Endothelial cell of umbilical vein (primary cell): ENCODE measurements at regions not wholly inside any gene's neighbourhood (a gene's known extent, or its start where the extent isn't known, plus 50 kb on each side); places are given as distances from the start of the nearest gene placed in this dataset.
A peak's percentile ranks its signal among the peaks of the same experiment; 100 is the strongest.

ENCODE experiments used
- BruUV-seq: library from RNA; stranded (reverse); fragments of 400-500 nt; replicated peaks from 2 replicates; lab custom pipeline; 2021; lab: Mats Ljungman, UMichigan
- CTCF ChIA-PET: fragments of 300-600, 350-600 bp; sonication (Branson Sonifier 250); formaldehyde crosslinking; loops from one replicate; lab custom pipeline; 2021; ENCODE audit warnings: antibody characterized with exemption, inconsistent platforms; lab: Charles Lee
- POLR2A ChIA-PET: fragments of 300-600, 350-600 bp; sonication (Branson Sonifier 250); formaldehyde crosslinking; loops from one replicate; lab custom pipeline; 2021; ENCODE audit warnings: antibody characterized with exemption, inconsistent platforms; lab: Charles Lee
- DNase-seq: peaks from one replicate; pipeline ENCODE4 v3.0.0-alpha.2; 2011; ENCODE audit warnings: low read depth, low spot score
- FAIRE-seq: peaks from 2 replicates; lab custom pipeline; 2011; peaks lifted over from hg19 to GRCh38; lab: Jason Lieb, UNC
- H2AFZ ChIP-seq: 2 replicates; pipeline ENCODE4 v1.6.0; 2012; ENCODE audit warnings: low read depth, low read length, control low read depth, inconsistent platforms
- H3K27ac ChIP-seq: 2 replicates; pipeline ENCODE4 v1.5.1; 2011; ENCODE audit warnings: low read depth, mild to moderate bottlenecking, control low read depth, low read length, moderate library complexity; ENCODE audit not compliant: insufficient read depth
- H3K27me3 ChIP-seq, 2 experiments: 2 replicates each; pipeline versions ENCODE4 v1.6.0 to v1.6.1; 2011; ENCODE audit warnings: low read length in 2 of 2, mixed read lengths in 1 of 2; ENCODE audit not compliant: control insufficient read depth in 2 of 2, insufficient read depth in 2 of 2
- H3K36me3 ChIP-seq, 2 experiments: 2 replicates in 1 of 2; 3 replicates in 1 of 2; pipeline ENCODE4 v1.5.1; 2011; ENCODE audit warnings: low read length in 2 of 2, mild to moderate bottlenecking in 1 of 2, moderate library complexity in 1 of 2; ENCODE audit not compliant: control insufficient read depth in 2 of 2, insufficient read depth in 2 of 2; ENCODE audit errors: extremely low read depth in 1 of 2
- H3K4me1 ChIP-seq: 3 replicates; pipeline ENCODE4 v1.5.1; 2011; ENCODE audit warnings: mild to moderate bottlenecking, low read length; ENCODE audit not compliant: control insufficient read depth, insufficient read depth; ENCODE audit errors: extremely low read depth
- H3K4me2 ChIP-seq: 2 replicates; pipeline ENCODE4 v1.6.1; 2011; ENCODE audit warnings: low read length, control low read depth, mixed read lengths; ENCODE audit not compliant: insufficient read depth
- H3K4me3 ChIP-seq, 3 experiments: fragments of 200-600 bp in 1 of 3; sonication (generic), shearing (Covaris generic) in 1 of 3; replicated peaks in 1 of 3; 2 replicates each; pipeline ENCODE4 v1.5.1; 2011 to 2016; ENCODE audit warnings: control low read depth in 3 of 3, low read length in 3 of 3, mild to moderate bottlenecking in 2 of 3, inconsistent platforms in 1 of 3, low read depth in 1 of 3, moderate library complexity in 1 of 3; ENCODE audit not compliant: insufficient read depth in 1 of 3
- H3K79me2 ChIP-seq: 2 replicates; pipeline ENCODE4 v1.6.0; 2012; ENCODE audit warnings: low read length, inconsistent platforms; ENCODE audit not compliant: control insufficient read depth, insufficient read depth
- H3K9ac ChIP-seq: replicated peaks from 2 replicates; pipeline ENCODE3; 2011; ENCODE audit warnings: low read length, control low read depth; ENCODE audit not compliant: insufficient read depth; ENCODE audit errors: extremely low read depth
- H3K9me1 ChIP-seq: replicated peaks from 3 replicates; pipeline ENCODE4 v1.6.0; 2011; ENCODE audit warnings: mild to moderate bottlenecking, low read length; ENCODE audit not compliant: control insufficient read depth, insufficient read depth; ENCODE audit errors: extremely low read depth
- H3K9me3 ChIP-seq: replicated peaks from 2 replicates; pipeline ENCODE4 v1.5.1; 2012; ENCODE audit warnings: low read length, inconsistent platforms; ENCODE audit not compliant: control insufficient read depth, insufficient read depth
- H4K20me1 ChIP-seq: replicated peaks from 2 replicates; pipeline ENCODE3; 2011; ENCODE audit warnings: mild to moderate bottlenecking, low read length; ENCODE audit not compliant: control insufficient read depth, insufficient read depth; ENCODE audit errors: extremely low read depth
- EZH2 ChIP-seq: IDR thresholded peaks from 2 replicates; pipeline ENCODE4 v1.6.1; 2012; ENCODE audit warnings: borderline replicate concordance, low read depth, mild to moderate bottlenecking, moderate library complexity, low read length, inconsistent platforms; ENCODE audit not compliant: severe bottlenecking
- FOS ChIP-seq: IDR thresholded peaks from 2 replicates; pipeline ENCODE4 v1.6.1; 2011; ENCODE audit warnings: mild to moderate bottlenecking, low read length, moderate library complexity, borderline replicate concordance; ENCODE audit not compliant: insufficient read depth
- GATA2 ChIP-seq: IDR thresholded peaks from 2 replicates; pipeline ENCODE4 v1.7.0; 2011; ENCODE audit warnings: low read depth, mild to moderate bottlenecking, moderate library complexity, mixed read lengths, low read length; ENCODE audit not compliant: insufficient read length, insufficient read depth
- JUN ChIP-seq: IDR thresholded peaks from 2 replicates; pipeline ENCODE4 v1.6.1; 2011; ENCODE audit warnings: borderline replicate concordance, low read depth; ENCODE audit not compliant: insufficient read length, insufficient read depth
- MYC ChIP-seq: IDR thresholded peaks from one replicate; pipeline ENCODE4 v1.6.1; 2011; ENCODE audit warnings: mild to moderate bottlenecking, low read depth, low read length
- POLR2AphosphoS5 ChIP-seq: IDR thresholded peaks from 2 replicates; pipeline ENCODE4 v1.6.1; 2012; ENCODE audit warnings: low read depth, mild to moderate bottlenecking, control low read depth, low read length, moderate library complexity; ENCODE audit not compliant: insufficient read depth
- dilution Hi-C: fragments of 300-500 bp; cut with MboI; formaldehyde crosslinking; loops from one replicate; pipeline ENCODE4 v1.15.0; 2019; ENCODE audit warnings: low sequenced_read_pairs; ENCODE audit not compliant: extremely low pct_ligation_motif_present
- intact Hi-C: fragments of 100-400 bp; cut with micrococcal nuclease; formaldehyde crosslinking; loops from one replicate; pipeline ENCODE4 v1.10.0; 2022
- TF ChIP-seq, protein P1 (sequence below): IDR thresholded peaks from 2 replicates; pipeline ENCODE4 v1.6.1; 2011; ENCODE audit not compliant: insufficient read depth, insufficient read length
- TF ChIP-seq, protein P2 (sequence below), 2 donors: IDR thresholded peaks; 1 replicate in 1 of 2; 2 replicates in 1 of 2; pipeline ENCODE4 v1.5.1; 2011; ENCODE audit warnings: low read length in 2 of 2, mild to moderate bottlenecking in 2 of 2, moderate library complexity in 2 of 2, control low read depth in 1 of 2, inconsistent platforms in 1 of 2, low read depth in 1 of 2; ENCODE audit not compliant: insufficient read depth in 1 of 2; ENCODE audit errors: extremely low read depth in 1 of 2

DNA sequence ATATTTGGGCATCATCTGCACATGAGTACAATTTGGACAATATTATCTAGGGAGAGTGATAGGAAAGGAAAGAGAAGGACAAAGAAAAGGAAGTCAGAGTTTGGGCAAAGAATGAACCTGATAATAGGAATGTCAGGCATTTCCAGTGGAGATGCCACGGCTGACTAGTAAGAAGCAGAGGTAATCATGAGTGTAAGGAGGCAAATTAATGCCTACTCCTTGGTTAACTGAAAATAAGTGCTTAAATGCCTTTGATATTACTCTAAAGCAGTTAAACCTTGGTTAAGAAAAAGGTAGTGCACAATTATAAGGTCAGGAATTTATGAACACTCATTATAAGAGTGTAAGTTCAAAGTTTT lies 99.2 kb upstream of the DDIT4L start:
- TF ChIP-seq, protein P1, sequence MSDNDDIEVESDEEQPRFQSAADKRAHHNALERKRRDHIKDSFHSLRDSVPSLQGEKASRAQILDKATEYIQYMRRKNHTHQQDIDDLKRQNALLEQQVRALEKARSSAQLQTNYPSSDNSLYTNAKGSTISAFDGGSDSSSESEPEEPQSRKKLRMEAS: no peak
- TF ChIP-seq GATA2: peak; percentile 9
- peak; percentile 53 for TF ChIP-seq FOS
- TF ChIP-seq JUN: peak; percentile 27
- CTCF ChIA-PET: no interaction called here
- no peaks in the 10 kb centered on the region for H3K9me1 ChIP-seq
- FAIRE-seq (peak; percentile 26), DNase-seq (peak; percentile 32)
- H2AFZ ChIP-seq: peak overlapping the region; percentile 18
- H4K20me1 ChIP-seq: no peaks in the 10 kb centered on the region
- H3K4me2 ChIP-seq: peak overlapping the region; percentile 59
- H3K4me1 ChIP-seq: peaks cover 31% of the 10 kb centered on the region
- H3K36me3 ChIP-seq: no peaks in the 10 kb centered on the region
- H3K9me3 ChIP-seq: no peaks in the 10 kb centered on the region
- peak overlapping the region; percentile 10 for H3K9ac ChIP-seq
- intact Hi-C loops (loop anchor here (5.0 kb wide), 2 partner anchors 228 to 448 kb away; partner anchors contain the start of gene EMCN), dilution Hi-C loops (no loop called here)
- H3K27ac ChIP-seq: peak overlapping the region; percentile 72
- no peaks in the 10 kb centered on the region for H3K79me2 ChIP-seq
- H3K4me3 ChIP-seq: no peak overlapping the region
- no peaks in the 10 kb centered on the region for H3K27me3 ChIP-seq
- no TSS peak for BruUV-seq
- POLR2A ChIA-PET: no interaction called here

DNA sequence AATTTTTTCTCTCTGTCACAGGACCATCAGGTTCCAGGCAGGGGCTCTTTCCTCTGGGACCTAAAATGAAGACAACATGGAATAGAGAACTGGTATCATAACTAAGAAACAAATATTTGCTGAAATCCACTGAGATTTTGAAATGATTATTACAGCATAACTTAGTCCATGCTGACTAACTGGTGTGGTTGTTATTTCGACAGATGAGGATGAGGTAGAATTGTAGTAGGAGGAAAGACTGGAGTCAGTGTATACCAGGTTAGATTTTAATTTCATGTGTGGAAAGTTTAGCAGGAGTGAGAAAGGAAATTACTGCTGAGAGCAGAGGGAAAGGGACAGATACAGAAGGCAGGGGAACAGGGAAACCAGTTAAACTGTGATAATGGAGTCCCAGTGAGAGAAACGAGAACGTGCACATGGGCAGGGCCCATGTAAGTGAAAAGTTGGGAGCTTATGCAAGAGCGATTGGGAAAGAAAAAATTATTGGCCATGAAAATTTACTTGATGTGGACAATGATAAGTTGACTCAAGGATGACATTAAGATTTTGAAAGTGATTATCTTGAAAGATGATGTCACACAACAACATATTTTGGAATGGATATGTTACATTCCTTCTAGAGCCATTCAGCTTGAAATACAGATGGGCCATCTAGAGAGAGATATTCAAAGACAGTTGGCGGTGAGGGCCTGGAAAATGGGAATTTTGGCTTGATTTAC lies 98.7 kb upstream of the DDIT4L start:
- peak overlapping the region; percentile 72 for H3K27ac ChIP-seq
- dilution Hi-C loops (no loop called here), intact Hi-C loops (loop anchor here (5.0 kb wide), 2 partner anchors 228 to 448 kb away; partner anchors contain the start of gene EMCN)
- no peak overlapping the region for H3K4me3 ChIP-seq
- peaks cover 31% of the 10 kb centered on the region for H3K4me1 ChIP-seq
- ChIA-PET CTCF (no interaction called here), POLR2A (no interaction called here)
- no peak overlapping the region for H2AFZ ChIP-seq
- no peak for DNase-seq
- H3K9ac ChIP-seq: no peak overlapping the region
- no peaks in the 10 kb centered on the region for H3K36me3 ChIP-seq
- H3K9me1 ChIP-seq: no peaks in the 10 kb centered on the region
- H3K27me3 ChIP-seq: no peaks in the 10 kb centered on the region
- no peaks in the 10 kb centered on the region for H3K9me3 ChIP-seq
- TF ChIP-seq POLR2AphosphoS5 (no peak), MYC (no peak), EZH2 (no peak), FOS (no peak), GATA2 (peak; percentile 55), JUN (no peak)
- TF ChIP-seq, protein P1: no peak
- TF ChIP-seq, protein P2, sequence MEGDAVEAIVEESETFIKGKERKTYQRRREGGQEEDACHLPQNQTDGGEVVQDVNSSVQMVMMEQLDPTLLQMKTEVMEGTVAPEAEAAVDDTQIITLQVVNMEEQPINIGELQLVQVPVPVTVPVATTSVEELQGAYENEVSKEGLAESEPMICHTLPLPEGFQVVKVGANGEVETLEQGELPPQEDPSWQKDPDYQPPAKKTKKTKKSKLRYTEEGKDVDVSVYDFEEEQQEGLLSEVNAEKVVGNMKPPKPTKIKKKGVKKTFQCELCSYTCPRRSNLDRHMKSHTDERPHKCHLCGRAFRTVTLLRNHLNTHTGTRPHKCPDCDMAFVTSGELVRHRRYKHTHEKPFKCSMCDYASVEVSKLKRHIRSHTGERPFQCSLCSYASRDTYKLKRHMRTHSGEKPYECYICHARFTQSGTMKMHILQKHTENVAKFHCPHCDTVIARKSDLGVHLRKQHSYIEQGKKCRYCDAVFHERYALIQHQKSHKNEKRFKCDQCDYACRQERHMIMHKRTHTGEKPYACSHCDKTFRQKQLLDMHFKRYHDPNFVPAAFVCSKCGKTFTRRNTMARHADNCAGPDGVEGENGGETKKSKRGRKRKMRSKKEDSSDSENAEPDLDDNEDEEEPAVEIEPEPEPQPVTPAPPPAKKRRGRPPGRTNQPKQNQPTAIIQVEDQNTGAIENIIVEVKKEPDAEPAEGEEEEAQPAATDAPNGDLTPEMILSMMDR (IDR thresholded peaks at IDR 0.05; ENCODE audit: extremely low read depth in 1 of 2, insufficient read depth in 1 of 2, low read depth in 1 of 2, low read length in 2 of 2): no peak
- BruUV-seq: no TSS peak
- no peaks in the 10 kb centered on the region for H4K20me1 ChIP-seq
- H3K79me2 ChIP-seq: no peaks in the 10 kb centered on the region
- H3K4me2 ChIP-seq: peak overlapping the region; percentile 59
- no peak for FAIRE-seq
